ENCODE measurements at regions not wholly inside any gene's neighbourhood (a gene's known extent, or its start where the extent isn't known, plus 50 kb on each side); places are given as distances from the start of the nearest gene placed in this dataset.

DNA sequence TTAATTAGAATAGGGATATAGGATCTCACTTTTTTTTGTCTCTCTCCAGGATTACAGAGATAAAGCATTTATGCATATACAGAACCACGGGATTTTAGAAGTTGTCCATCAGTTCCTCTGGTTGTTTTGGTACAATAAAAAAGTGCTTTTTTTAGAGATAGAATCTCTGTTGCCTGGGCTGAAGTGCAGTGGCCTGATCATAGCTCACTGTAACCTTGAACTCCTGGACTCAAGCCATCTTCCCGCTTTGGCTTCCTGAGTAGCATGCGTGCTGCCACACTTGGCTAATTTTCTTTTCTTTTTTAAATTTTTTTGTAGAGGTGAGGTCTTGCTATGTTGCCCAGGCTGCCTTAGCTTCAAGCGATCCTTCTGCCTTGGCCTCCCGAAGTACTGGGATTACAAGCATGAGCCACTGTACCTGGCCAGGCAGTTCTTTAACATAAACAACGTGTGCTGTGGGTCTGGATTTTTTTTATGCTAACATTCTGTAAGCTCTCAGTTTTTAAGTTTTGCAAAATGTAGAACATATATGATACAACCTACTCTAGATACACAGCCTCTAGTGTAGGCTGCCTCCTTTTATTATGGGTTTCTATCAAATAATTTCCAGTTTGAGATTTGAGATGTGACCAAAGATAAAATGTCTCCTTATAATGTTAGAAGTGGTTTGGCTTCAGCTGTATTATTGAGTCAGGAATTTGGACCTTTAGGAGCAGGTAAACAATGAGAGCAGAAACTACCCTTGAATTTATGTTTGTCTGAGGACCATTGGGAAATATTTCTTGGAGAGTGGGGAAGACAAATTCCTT, 57.4 kb upstream of the ULK4 start:
- no peak overlapping the region for H3K27ac ChIP-seq
- TF ChIP-seq POLR2A (IDR thresholded peaks at IDR 0.05) = no peak
- TF ChIP-seq, protein P1, sequence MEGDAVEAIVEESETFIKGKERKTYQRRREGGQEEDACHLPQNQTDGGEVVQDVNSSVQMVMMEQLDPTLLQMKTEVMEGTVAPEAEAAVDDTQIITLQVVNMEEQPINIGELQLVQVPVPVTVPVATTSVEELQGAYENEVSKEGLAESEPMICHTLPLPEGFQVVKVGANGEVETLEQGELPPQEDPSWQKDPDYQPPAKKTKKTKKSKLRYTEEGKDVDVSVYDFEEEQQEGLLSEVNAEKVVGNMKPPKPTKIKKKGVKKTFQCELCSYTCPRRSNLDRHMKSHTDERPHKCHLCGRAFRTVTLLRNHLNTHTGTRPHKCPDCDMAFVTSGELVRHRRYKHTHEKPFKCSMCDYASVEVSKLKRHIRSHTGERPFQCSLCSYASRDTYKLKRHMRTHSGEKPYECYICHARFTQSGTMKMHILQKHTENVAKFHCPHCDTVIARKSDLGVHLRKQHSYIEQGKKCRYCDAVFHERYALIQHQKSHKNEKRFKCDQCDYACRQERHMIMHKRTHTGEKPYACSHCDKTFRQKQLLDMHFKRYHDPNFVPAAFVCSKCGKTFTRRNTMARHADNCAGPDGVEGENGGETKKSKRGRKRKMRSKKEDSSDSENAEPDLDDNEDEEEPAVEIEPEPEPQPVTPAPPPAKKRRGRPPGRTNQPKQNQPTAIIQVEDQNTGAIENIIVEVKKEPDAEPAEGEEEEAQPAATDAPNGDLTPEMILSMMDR (IDR thresholded peaks at IDR 0.05) = no peak
- 64% methylated on average over 6 of the region's 6 CpGs for WGBS
- no peaks in the 10 kb centered on the region for H3K27me3 ChIP-seq (replicated peaks; ENCODE audit: insufficient read depth)
- no peaks in the 10 kb centered on the region for H3K9me3 ChIP-seq
- intact Hi-C loops (cut with DNase I) = loop anchor here (10.0 kb wide), 1 partner anchor 125 kb away; no protein-coding TSS in a partner anchor
- H3K4me3 ChIP-seq = no peak overlapping the region
- no peaks in the 10 kb centered on the region for H3K4me1 ChIP-seq (replicated peaks)
- no peaks in the 10 kb centered on the region for H3K36me3 ChIP-seq
- DNase-seq (ENCODE audit: low spot score) = no peak

DNA sequence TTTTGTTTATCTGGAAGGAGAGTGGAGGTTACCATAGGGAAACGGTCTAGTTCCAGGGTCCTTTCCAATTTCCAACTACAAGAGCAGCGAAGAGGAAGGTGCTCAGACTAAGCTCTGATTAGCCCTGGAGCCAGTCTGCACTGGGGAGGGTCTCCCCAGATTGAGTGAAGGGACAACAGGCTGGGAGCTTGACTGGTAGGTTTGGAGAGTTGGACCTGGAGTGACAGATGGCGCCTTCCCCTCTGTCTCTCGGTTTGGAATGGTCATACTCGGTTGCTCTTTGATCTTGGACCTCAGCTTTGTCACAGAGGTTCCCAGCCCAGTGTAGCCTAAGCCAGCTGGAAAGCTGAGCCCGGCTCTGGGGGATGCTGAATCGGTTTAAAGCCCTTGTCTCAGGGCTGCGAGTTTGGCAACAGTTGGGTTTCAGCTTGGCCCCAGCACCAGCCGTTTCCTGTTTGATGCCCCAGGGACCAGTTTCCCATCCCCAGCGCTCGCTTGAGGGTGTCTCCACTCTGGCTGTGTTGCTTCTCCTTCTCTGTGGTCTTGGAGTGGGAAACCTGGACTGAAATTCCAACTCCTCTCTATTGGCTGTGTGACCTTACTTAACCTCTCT, 53.1 kb upstream of the ULK4 start:
- no peaks in the 10 kb centered on the region for H3K9me3 ChIP-seq
- H3K27me3 ChIP-seq (replicated peaks; ENCODE audit: insufficient read depth) = no peaks in the 10 kb centered on the region
- 14% methylated on average over 11 of the region's 11 CpGs for WGBS
- intact Hi-C loops (cut with DNase I) = loop anchor here (2.0 to 10.0 kb wide), 3 partner anchors 54 to 120 kb away; no protein-coding TSS in a partner anchor
- H3K27ac ChIP-seq = peak overlapping the region; percentile 69
- H3K4me1 ChIP-seq (replicated peaks) = no peaks in the 10 kb centered on the region
- H3K36me3 ChIP-seq = no peaks in the 10 kb centered on the region
- DNase-seq (ENCODE audit: low spot score) = no peak
- H3K4me3 ChIP-seq = peak overlapping the region; percentile 91 to 98
- TF ChIP-seq POLR2A (IDR thresholded peaks at IDR 0.05) (no peak), POLR2AphosphoS5 (IDR thresholded peaks at IDR 0.05) (no peak)
- TF ChIP-seq, protein P1 (IDR thresholded peaks at IDR 0.05) = no peak

DNA sequence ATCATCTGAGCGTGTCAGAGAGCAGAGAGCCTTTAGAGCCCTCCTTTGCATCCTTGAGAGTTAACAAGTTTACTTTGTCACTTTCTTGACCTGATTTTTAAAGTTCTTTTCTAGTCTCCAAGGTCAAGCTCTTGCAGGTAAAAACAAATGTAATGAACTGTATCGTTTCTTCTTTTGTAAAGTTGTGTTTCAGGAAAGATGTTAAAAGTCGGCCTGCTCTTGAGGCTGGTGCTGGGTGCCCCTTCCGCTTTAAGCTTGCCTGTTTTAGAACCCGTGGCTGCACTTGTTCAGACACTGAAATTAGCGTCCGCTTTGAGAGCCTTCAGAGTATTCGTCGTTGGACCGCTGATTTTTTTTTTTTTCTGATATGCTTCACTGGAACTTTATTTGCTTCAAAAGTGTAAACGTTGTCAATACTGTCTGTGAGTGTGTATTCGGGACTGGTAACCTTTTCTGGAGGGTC, 52.6 kb upstream of the ULK4 start:
- H3K36me3 ChIP-seq = no peaks in the 10 kb centered on the region
- no peaks in the 10 kb centered on the region for H3K4me1 ChIP-seq (replicated peaks)
- no peak for DNase-seq (ENCODE audit: low spot score)
- H3K9me3 ChIP-seq = no peaks in the 10 kb centered on the region
- H3K4me3 ChIP-seq = peak overlapping the region; percentile 91 to 98
- TF ChIP-seq, protein P1 (IDR thresholded peaks at IDR 0.05) = no peak
- TF ChIP-seq POLR2A (IDR thresholded peaks at IDR 0.05) (no peak), POLR2AphosphoS5 (IDR thresholded peaks at IDR 0.05) (no peak)
- 2% methylated on average over 12 of the region's 12 CpGs for WGBS
- no peaks in the 10 kb centered on the region for H3K27me3 ChIP-seq (replicated peaks; ENCODE audit: insufficient read depth)
- intact Hi-C loops (cut with DNase I) = loop anchor here (2.0 to 10.0 kb wide), 3 partner anchors 54 to 120 kb away; no protein-coding TSS in a partner anchor
- H3K27ac ChIP-seq = peak overlapping the region; percentile 69

DNA sequence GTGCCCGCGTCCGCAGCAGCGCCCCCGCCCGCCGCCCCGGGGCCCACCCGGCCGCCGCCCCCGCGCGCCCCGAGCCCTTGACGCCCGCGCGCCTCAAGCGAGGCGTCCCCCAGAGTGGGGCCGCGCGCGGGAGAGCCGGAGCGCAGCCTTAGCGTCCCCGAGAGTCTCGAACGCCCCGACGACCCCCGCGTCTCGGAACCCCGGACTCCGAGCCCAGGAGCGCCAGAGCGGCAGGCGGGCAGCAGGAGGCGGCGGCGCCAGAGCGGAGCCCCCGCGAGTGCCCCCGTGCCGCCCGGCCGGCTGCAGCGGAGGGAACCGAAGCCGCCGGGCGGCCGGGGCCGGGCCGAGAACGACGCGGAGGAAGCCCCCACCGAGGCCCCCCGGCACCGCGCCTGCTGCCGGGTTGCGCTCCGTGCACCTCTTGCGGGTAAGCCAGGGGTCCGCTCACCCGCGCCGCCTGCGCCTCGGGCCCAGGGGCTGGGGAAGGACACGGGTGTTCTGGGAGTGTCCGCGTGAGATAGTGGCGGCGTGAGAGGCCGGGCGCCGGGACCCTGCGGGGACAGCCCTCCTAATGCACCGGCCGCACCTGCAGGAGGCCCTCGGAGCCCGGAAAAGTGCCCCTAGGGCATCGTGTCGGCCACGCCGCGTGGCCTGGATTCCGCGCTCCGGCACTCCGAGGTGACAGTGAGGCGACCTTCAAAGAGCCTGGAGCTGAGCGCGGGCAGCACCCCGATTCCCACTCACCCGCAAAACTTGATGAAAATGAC, 52.0 kb upstream of the ULK4 start:
- TF ChIP-seq POLR2A (IDR thresholded peaks at IDR 0.05) = no peak
- TF ChIP-seq, protein P1 (IDR thresholded peaks at IDR 0.05) = peak in 2 of 4 experiments; percentile 2 to 9
- WGBS = 0% methylated on average over 41 of the region's 103 CpGs
- no peaks in the 10 kb centered on the region for H3K9me3 ChIP-seq
- peak overlapping the region; percentile 91 to 98 for H3K4me3 ChIP-seq
- peak overlapping the region; percentile 69 for H3K27ac ChIP-seq
- no peaks in the 10 kb centered on the region for H3K27me3 ChIP-seq (replicated peaks; ENCODE audit: insufficient read depth)
- intact Hi-C loops (cut with DNase I) = loop anchor here (2.0 to 10.0 kb wide), 3 partner anchors 53 to 119 kb away; no protein-coding TSS in a partner anchor
- no peak for DNase-seq (ENCODE audit: low spot score)
- H3K4me1 ChIP-seq (replicated peaks) = no peaks in the 10 kb centered on the region
- H3K36me3 ChIP-seq = no peaks in the 10 kb centered on the region

All from prostate gland (tissue), 2 donors.